ENCODE measurements at regions not wholly inside any gene's neighbourhood (a gene's known extent, or its start where the extent isn't known, plus 50 kb on each side); places are given as distances from the start of the nearest gene placed in this dataset.

- DNase-seq (ENCODE audit: low read depth in 1 of 2, low spot score in 1 of 2): no peak
- no peak for ATAC-seq
- POLR2A ChIA-PET: no interaction called here
- no peak for FAIRE-seq
- Histone ChIP-seq H3K9me3 (no peaks in the 10 kb centered on the region), H3K4me2 (no peak overlapping the region), H3K4me1 (no peaks in the 10 kb centered on the region), H3K4me3 (no peak overlapping the region), H3K27ac (no peak overlapping the region)
- 41% methylated on average over 4 of the region's 4 CpGs for WGBS (ENCODE audit: missing lambda C conversion rate)
- no peak for TF ChIP-seq NR3C1 (IDR thresholded peaks at IDR 0.05)
- TF ChIP-seq JUN (IDR thresholded peaks at IDR 0.05): no peak
- TF ChIP-seq KDM1A (IDR thresholded peaks at IDR 0.05; ENCODE audit: low read depth): no peak
- no peak for TF ChIP-seq MAFK (IDR thresholded peaks at IDR 0.05; ENCODE audit: partially characterized antibody)
- no peak for TF ChIP-seq BCL3 (IDR thresholded peaks at IDR 0.05)
- TF ChIP-seq MYC (IDR thresholded peaks at IDR 0.05; ENCODE audit: borderline replicate concordance, low read length): no peak
- TF ChIP-seq BHLHE40 (IDR thresholded peaks at IDR 0.05; ENCODE audit: low read depth, low read length): no peak
- no peak for TF ChIP-seq FOSB (CRISPR knock-in tag; IDR thresholded peaks at IDR 0.05)
- no peak for TF ChIP-seq HOXB13 (CRISPR knock-in tag; IDR thresholded peaks at IDR 0.05; ENCODE audit: low read depth)
- no peak for TF ChIP-seq USF2 (IDR thresholded peaks at IDR 0.05)
- TF ChIP-seq TFCP2L1 (CRISPR knock-in tag; IDR thresholded peaks at IDR 0.05): no peak
- TF ChIP-seq CHD4 (IDR thresholded peaks at IDR 0.05; ENCODE audit: borderline replicate concordance): no peak
- no peak for TF ChIP-seq ATOH8 (CRISPR knock-in tag; IDR thresholded peaks at IDR 0.05; ENCODE audit: low read depth)
- CTCF ChIA-PET: no interaction called here
Observed at GRCh38 chr9:13629067-13629466, 349.6 kb upstream of the MPDZ start.

- 3% methylated on average over 1 of the region's 1 CpG for WGBS (ENCODE audit: missing lambda C conversion rate)
- no peak for FAIRE-seq
Observed at GRCh38 chr9:13628526-13628925, 349.0 kb upstream of the MPDZ start.

More at GRCh38 chr9:13628526-13628925, 349.0 kb upstream of the MPDZ start:
- CTCF ChIA-PET: no interaction called here
- POLR2A ChIA-PET: no interaction called here
- TF ChIP-seq PHF8 (IDR thresholded peaks at IDR 0.05; ENCODE audit: borderline replicate concordance, low read depth) (no peak), ZC3H11A (IDR thresholded peaks at IDR 0.05) (no peak), MAX (IDR thresholded peaks at IDR 0.05) (no peak), HDAC2 (IDR thresholded peaks at IDR 0.05) (no peak), USF2 (IDR thresholded peaks at IDR 0.05) (no peak), TFCP2L1 (CRISPR knock-in tag; IDR thresholded peaks at IDR 0.05) (no peak), EHF (CRISPR knock-in tag; IDR thresholded peaks at IDR 0.05) (no peak), PBX3 (IDR thresholded peaks at IDR 0.05) (no peak), CHD2 (IDR thresholded peaks at IDR 0.05; ENCODE audit: low read length, partially characterized antibody) (no peak), E2F6 (IDR thresholded peaks at IDR 0.05; ENCODE audit: borderline replicate concordance, low read depth) (no peak)
- no peak overlapping the region for H3K27ac ChIP-seq
- no peak overlapping the region for H3K4me2 ChIP-seq
- DNase-seq (ENCODE audit: low read depth in 1 of 2, low spot score in 1 of 2): no peak
- ATAC-seq: no peak
- no peak overlapping the region for H3K4me3 ChIP-seq
- H3K4me1 ChIP-seq: no peaks in the 10 kb centered on the region
- no peaks in the 10 kb centered on the region for H3K9me3 ChIP-seq

Measured in A549 (cell line).